ENCODE measurements at regions not wholly inside any gene's neighbourhood (a gene's known extent, or its start where the extent isn't known, plus 50 kb on each side); places are given as distances from the start of the nearest gene placed in this dataset.

- DNase-seq (ENCODE audit: low read depth), result no peak
- no peak overlapping the region for H3K4me3 ChIP-seq (ENCODE audit: control insufficient read depth, low read depth, low read length)
- no peak for TF ChIP-seq CTCF (conservative IDR thresholded peaks at IDR 0.05; ENCODE audit: control insufficient read depth, insufficient read depth, low read depth, low read length)
These were observed 115.4 kb upstream of the STK26 start for GRCh38 chrX:131907488-131908314.

- no peak overlapping the region for H3K4me3 ChIP-seq (ENCODE audit: control insufficient read depth, low read depth, low read length)
- DNase-seq (ENCODE audit: low read depth), result no peak
- no peak for TF ChIP-seq CTCF (conservative IDR thresholded peaks at IDR 0.05; ENCODE audit: control insufficient read depth, insufficient read depth, low read depth, low read length)
These were observed 112.5 kb upstream of the STK26 start for GRCh38 chrX:131910586-131910985.

DNA sequence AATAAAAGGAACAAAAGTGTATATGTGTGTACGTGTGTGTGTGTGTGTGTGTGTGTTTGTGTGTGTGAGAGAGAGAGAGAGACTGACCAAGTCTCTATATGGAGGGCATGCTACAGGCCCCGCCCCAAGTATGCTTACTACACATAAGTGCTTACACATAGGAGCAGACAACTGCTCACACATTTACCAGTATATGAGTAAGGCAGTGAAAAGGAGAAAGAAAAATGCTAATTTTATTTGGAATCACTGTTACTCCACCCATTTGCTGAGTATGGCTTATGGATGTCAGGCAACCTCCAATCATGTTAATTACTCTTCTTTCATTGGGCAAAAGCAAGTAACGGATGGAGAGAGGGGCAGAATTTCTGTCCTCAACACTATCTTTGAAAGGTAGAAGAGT, 107.6 kb upstream of the STK26 start:
- TF ChIP-seq CTCF (conservative IDR thresholded peaks at IDR 0.05; ENCODE audit: control insufficient read depth, insufficient read depth, low read depth, low read length), result no peak
- H3K4me3 ChIP-seq (ENCODE audit: control insufficient read depth, low read depth, low read length), result no peak overlapping the region
- no peak for DNase-seq (ENCODE audit: low read depth)

DNA sequence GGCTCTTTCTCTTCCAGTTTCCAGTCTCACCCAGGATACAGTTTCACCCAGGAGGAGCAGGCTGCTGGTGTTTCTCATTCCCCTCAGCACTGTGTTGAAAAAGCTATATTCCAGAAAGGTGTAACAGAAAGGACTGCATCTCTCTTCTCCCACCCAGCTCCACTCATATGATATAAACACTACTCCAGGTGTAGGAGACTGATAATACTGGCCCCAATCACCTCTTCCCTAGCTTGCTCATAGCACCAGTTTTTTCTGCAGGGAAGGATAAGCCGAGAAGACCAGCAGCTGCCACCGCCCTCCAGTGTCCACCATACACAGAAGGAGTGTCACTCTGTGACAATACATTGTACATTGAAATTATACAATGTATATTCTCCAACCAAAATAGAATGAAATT, 105.5 kb upstream of the STK26 start:
- TF ChIP-seq CTCF (conservative IDR thresholded peaks at IDR 0.05; ENCODE audit: control insufficient read depth, insufficient read depth, low read depth, low read length), result no peak
- no peak for DNase-seq (ENCODE audit: low read depth)
- H3K4me3 ChIP-seq (ENCODE audit: control insufficient read depth, low read depth, low read length), result no peak overlapping the region

- H3K4me3 ChIP-seq (ENCODE audit: control insufficient read depth, low read depth, low read length), result no peak overlapping the region
- DNase-seq (ENCODE audit: low read depth), result no peak
- TF ChIP-seq CTCF (conservative IDR thresholded peaks at IDR 0.05; ENCODE audit: control insufficient read depth, insufficient read depth, low read depth, low read length), result no peak
These were observed 104.3 kb upstream of the STK26 start for GRCh38 chrX:131918839-131919238.

DNA sequence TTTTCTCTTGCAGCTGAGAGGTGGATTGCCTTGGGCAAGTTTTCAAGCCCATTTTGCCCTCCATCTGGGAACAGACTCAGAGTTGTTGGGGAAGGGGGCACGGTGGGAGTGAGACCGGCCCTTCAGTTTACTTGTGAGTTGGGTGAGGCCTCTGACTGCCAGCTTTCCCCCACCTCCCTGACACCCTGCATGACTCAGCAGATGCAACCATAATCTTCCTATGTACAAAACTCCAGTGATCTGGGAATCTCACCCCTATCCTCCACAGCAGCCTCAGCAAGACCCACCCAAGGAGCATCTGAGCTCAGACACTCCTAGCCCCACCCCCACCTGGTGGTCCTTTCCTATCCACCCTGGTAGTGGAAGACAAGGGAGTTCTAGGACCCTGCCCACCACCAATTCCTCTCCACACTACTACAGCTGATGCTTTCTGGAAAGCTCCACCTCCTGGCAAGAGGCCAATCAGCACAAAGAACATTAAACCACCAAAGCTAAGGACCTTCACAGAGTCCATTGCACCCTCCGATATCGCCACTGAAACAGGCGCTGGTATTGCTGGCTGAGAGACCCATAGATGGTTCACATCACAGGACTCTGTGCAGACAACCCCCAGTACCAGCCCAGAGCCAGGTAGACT, 99.4 kb upstream of the STK26 start:
- no peak for DNase-seq (ENCODE audit: low read depth)
- H3K4me3 ChIP-seq (ENCODE audit: control insufficient read depth, low read depth, low read length), result no peak overlapping the region
- TF ChIP-seq CTCF (conservative IDR thresholded peaks at IDR 0.05; ENCODE audit: control insufficient read depth, insufficient read depth, low read depth, low read length), result no peak

All from fibroblast of mammary gland (primary cell).